LHCN-M2 (cell line): ENCODE measurements at regions not wholly inside any gene's neighbourhood (a gene's known extent, or its start where the extent isn't known, plus 50 kb on each side); places are given as distances from the start of the nearest gene placed in this dataset.

Source experiments
- DNase-seq: peaks from one replicate; pipeline ENCODE4 v3.0.0-alpha.2; 2012; ENCODE audit warnings: low read depth

DNA sequence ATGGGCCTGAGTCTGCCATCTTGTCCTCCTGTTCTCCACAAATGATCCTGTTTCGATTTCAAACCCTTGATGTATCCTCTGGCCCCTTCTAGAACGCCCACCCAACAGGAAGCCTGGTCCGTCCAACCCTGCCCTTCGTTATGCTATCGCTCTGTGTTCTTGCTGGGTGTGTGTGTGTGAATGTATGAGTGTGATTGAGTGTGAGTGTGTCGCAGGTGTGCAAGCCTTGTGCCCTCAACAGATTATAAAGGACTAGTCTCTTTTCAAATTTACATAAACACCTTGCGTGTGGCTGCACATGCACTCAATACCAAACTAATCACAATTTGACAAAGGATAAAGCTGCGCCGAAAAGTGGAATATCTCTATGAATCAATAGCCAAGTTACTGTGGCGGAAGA, 149.5 kb upstream of the SALL3 start:
- no peak for DNase-seq

DNA sequence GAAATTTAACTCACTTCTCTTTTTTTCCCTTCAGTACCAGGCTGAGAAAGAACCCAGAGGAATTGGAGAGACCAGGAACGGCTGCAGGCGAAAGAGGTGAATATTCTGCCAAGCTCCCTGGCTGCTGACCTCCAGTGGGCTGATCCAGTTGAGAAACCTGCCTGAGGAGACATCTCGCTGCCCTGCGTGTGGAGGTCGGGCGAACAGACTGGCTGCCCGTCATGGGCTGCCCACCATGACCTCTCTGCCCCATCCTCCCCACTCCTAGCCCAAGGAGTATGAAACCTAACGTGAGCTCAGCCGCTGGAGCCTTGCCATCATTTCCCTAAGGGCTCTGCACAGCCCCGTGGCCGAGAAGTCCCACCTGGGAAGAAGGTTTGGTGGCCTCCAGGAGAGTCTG, 148.8 kb upstream of the SALL3 start:
- DNase-seq = no peak

DNA sequence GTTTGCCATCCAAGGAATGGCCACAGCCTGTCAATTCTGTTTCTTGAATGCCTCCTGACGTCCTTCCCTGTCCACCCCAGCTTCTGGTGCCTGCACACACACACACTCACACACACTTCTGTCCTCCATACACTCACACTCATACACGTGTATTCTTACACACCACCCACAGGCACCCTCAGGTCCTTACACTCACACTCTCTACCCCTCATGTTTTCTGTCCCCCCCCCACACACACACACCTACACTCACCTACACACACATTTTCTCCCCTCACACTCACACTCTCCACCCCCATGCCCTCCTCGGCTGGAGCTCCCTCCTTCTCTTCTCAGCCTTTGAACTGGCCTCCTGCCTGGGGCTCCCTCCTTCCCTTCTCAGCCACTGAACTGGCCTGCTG, 148.0 kb upstream of the SALL3 start:
- DNase-seq = no peak

DNA sequence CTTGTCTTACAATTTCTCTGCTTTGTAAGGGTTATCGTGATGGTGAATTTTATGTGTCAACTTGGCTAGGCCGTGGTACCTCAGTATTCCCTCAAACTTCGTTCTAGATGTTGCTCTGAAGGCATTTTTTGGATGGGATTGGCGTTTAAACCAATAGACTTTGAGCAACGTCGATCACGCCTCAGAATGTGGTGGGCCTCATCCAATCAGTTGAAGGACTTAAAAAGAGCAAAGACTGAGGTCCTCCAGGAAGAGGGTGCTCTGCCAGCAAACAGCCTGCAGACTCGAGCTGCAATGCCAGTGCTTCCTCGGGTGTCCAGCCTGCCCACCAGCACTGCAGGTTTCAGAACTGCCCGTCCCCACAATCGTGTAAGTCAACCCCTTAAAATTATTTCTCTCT, 145.8 kb upstream of the SALL3 start:
- DNase-seq = no peak

DNA sequence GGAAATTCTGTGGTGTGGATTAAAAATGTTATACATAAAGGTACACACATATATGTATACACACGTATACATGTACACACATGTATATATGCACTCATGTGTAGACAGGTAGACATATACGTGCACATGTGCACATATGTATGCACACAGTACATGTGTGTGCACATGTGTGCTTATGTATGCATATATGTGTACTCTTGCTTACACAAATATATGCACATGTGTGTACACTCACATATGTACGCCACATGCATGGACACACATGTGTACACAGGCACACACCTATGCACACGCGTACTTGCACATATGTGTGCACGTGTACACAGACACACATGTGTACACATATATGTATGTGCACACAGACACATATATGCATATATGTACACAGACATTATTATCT, 142.8 kb upstream of the SALL3 start:
- DNase-seq = no peak

DNA sequence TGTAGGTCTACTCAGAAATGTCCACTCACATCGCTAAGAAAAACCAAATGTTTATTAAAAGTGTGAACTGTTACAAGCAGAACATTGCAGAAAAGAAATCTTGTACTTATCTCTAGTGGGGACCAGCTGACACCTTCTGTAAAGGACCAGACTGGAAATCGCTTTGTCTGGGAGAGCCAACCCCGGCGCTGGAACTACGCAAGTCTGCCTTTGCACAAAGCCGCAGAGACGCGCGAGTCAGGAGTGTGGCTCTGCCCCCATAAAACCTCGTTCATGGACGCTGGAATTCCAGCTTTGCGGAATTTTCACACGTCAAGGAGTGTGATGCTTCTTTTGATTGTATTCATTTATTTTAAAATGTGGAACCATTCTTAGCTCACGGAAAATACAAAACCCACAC, 141.9 kb upstream of the SALL3 start:
- DNase-seq = no peak

DNA sequence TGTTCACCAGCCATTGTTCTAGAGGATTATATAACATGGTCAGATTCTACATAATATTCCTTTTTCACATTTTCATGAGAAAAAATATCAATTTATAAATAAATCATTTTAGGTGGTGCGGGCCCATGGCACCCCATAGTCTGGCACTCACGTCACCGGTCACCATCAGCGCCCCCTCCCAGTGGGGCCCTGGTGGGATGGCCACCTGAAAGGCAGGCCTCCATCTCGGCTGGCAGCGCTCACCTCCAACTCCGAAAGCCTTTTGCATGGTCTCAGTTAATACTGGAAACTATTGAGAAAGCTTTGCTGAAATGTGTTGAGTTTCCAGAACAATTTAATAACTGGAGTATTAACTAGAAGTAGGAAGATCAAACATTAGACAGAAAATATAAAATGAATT, 141.4 kb upstream of the SALL3 start:
- DNase-seq = no peak

DNA sequence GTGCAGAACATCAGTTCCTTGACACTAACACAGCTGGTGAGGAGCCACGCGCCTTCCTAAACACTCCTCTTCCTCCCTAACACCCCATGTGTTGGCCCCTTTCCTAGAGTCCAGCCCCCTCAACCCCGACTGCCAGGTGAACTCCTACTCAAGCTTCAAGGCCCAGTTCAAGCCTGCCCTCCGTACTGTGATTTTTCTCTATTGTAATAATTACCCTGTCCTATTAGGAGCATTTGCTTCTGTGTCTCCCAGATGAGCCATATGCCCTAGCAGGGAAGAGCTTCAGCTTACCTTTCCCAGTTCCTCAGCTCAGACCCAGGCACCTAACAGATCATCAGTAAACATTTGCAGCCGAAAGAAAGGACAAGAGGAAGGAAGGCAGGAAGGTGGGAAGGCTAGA, 130.6 kb upstream of the SALL3 start:
- no peak for DNase-seq

DNA sequence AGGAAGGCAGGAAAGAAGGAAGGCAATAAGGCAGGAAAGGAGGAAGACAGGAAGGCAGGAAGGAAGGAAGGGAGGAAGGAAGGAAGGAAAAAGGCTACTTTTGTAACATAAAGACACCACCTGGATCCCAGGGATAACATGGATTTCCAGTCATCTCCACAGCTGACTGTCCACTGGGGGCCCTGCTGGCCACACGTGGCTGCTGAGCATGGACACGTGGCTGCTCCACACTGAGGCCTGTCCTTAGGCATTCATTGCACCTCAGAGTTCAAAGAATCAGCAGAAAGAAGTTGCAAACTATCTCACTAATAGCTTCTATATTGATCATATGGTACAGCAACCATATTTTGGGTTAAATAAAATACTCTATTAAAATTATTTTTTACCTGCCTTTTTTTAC, 130.2 kb upstream of the SALL3 start:
- no peak for DNase-seq

DNA sequence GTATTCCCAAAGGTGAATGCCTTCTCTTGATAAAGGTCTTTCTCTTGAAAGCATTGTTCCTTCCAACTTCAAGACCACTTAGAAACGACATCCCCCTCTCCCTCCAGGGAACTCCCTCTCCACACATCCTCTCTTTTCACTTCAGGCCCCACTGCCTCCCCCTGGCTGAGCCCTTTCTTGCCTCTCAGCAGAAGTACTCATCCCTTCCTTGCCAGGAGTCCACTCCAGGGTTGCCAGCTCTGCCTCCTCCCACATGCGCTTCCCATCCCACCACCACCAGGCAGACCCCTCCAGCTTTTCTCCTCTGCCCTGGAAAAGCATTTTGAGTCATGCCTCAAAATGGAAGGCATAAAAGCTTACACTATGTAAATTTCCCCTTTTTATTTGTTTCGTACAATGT, 126.3 kb upstream of the SALL3 start:
- no peak for DNase-seq

DNA sequence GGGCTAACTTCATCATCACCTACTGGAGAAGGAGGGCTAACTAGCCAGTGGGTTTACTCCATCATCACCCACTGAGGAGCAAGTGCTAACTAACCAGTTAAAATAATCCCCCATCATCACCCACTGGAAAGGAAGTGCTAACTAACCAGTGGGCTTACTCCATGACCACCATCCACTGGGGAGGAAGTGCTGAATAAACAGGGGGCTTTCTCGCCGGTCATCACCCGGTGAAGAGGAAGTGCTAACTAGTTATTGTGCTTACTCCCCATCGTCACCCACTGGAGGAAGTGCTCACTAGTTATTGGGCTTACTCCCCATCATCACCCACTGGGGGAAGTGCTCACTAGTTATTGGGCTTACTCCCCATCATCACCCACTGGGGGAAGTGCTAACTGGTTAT, 124.4 kb upstream of the SALL3 start:
- DNase-seq = no peak

DNA sequence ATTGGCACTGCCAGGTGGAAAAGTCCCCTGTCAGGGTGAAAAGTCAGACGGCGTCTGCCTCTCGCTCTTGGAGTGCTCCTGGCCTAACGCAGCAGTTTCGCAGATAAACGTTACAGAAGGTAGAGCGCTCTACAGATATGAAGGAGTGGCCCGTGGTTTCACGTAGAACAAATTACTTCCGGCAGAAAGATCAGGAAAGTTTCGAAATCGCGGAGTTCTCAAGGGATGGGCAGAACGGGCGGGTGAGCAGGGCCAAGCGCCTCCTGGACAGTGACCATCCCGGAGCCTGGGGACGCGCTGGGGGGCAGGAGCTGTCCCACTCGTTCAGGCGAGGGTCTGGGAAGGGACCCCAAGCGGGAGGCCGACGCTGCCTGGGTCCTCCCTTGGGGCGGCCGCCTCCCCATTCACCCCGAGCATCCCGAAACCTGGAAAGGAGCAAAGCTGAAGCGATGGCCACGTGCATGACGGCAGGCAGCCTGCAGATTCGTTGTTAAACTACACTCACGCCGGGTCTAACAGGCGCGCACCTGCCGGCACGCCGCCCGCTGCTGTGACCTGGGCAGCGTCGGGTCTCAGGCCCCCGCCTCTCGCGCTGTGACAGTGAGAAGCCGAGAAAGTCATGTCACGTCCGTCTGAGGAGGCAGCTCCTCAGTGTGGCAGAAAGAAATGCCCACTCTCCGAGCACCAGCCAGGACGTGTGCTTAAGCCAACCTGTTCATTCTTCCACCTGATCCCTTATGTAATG, 122.9 kb upstream of the SALL3 start:
- no peak for DNase-seq

DNA sequence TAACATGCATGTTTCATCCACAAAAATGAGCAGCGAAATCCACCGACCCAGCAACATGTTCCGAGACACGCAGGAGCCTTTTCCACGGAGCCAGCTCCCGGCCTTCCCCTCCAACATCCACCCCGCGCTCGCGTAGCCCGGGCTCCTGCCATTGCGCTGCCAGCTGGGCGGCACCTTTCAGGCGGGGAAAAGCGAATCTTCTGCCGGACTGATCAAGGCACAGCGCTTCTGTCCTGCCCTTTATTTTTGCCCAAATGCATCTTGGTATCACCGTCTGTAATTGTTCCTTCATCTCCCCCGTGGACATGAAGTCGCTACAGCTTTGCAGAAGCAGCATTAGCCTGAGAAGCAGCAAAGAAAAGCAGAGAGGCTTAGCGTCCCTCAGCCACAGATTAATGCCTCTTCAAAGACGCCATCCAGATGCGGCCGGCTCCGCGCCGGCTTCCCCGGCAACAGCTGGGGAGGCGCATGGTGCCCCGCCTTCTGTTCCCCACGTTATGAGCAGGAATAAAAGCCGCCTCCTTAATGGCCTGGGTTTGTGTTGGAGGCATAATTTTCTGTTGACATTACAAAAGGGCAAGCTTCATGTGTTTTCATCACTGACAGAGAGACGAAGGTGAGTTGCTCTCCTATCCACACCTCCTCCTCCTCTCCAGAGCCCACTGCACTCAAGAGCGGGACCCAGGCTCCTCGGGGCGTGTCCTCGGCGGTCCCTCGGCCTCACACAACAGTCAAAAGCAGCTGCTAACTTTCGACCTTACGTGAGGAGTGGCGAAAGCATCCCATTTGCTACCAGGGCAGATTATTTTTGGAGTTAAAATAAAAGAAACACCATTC, 122.1 kb upstream of the SALL3 start:
- no peak for DNase-seq

DNA sequence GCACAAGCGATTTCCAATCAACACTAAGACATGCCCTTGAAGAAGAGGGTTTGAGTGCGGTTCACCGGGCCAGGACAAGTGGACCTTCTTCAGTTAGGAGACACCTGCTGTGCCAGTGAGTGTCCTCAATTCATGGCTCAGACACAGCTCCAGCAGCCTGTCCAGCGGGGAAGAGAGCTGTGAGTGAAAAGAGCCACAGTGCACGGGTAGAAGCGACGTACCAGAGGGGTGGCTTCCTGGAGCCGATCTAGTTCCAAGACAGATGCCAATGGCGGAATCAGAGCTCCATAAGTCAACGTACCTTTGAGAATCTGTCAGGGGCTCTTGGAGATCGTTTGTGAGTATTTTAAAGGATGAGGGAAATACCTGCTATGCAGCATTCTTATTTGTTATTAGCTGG, 119.9 kb upstream of the SALL3 start:
- no peak for DNase-seq

DNA sequence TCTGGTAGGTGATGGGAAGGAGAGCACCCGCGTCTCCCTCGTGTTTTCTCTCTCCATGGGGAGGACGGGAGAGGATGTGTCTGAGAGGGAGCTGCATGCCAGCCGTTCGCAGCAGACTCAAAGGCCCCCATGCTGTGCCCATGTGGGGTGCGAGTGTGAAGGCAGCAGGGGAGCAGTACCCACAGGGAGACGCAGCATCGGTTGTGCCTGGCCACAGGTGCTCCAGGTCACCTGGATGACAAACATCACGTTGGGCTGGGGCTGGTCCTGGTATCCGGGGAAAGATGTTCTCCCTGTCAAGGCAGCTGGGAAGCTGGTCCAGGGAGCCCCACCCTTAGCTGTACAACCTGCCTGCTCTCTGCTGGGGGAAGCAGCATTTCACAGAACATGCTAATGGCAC, 119.5 kb upstream of the SALL3 start:
- DNase-seq = no peak

DNA sequence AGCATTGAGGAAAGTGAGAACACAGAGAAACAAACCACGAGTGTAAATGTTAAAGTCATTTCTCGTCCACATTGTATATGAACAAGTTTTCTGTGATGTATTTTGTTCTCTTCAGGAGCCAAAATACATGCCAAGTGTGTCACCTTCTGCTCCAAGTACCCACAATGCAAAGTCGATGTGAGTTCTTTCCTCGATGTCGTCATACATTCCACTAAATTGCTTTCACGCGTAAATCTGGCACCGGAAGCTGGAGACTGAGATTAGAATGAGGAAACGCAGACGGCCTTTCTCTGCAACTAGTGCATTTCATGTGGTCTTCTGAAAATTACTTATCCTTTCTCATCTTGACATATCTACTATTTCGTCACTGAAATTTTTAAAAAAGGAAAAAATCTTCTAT, 118.5 kb upstream of the SALL3 start:
- no peak for DNase-seq

DNA sequence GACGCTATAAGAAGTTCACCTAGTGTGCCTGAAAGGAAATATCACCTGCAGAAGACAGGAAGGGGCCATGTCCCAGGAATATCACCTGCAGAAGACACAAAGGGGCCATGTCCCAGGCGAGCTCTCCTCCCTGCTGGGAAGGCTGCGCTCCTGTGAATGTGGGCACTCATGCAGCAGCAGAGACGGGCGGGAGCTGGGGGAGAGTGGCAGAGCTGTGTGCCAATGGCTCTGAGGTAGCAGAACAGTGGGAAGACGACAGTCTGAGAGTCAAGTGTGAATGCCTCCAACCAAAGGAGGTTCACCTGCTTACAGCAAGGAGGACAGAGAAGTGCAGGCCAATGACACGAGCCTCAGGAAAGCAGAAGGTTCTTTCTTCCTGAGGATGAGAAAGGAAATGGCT, 117.9 kb upstream of the SALL3 start:
- no peak for DNase-seq

DNA sequence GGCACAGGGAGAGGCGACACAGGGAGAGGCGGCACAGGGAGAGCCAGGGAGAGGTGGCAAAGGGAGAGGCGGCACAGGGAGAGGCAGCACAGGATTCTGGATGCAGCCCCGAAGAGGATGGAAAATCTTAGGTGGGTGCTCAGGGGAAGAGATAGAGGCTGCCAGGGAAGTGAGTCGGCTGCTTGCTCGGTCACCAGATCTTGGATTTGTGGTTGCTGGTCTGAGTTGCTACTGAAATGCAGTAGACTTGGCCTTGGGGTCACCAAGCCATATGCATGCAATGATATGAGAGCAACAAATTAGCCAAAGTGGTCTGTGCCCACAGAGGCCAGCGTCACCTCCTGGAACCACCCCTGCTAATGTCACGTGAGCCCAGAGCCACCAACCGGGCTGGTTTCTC, 117.2 kb upstream of the SALL3 start:
- DNase-seq = no peak

DNA sequence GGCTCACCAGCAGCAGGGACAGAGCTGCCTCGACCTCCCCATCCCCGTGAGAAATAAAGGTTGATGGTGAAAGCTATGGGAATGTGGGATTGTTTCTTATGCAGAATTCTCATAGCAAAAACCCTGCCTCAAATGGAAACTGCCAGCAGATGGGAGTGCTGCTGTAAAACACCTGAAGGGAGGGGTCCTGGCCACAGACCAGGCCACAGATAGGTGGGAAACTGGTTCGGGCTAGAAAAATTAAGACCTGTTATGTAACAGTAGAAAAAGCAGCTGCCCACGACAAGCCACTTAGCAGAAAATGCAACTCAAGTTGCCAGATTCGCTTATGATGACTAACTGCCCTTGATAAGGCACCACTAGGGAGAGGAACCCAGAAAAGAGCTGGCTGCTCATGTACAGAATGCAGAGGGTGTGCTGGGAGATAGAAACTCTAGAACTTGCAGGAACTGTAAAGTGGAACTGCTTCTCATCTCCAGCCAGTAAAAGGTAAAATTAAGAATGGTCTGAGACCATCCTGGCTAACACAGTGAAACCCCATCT, 114.5 kb upstream of the SALL3 start:
- DNase-seq = no peak

DNA sequence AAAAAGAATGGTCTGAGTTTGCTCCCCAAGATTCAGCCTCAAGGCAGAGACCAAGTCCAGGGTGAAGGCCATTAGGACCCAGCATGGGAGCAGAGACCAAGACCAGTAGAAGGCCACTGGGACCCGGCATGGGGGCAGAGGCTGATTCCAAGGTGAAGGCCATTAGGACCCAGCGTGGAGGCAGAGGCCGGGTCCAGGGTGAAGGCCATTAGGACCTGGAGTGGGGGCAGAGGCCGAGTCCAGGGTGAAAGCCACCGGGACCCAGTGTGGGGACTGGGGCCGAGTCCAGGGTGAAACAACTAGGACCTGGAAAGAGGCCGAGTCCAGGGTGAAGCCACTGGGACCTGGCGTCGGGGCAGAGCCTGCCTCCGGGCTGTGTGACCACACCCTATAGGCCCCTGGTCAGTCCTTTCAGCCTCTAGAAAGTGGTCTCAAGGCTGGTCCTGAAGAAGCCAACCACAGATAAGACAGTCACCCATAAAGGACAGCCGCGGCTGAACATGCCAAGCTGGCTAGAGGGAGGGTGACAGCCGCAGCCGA, 113.8 kb upstream of the SALL3 start:
- DNase-seq = no peak

DNA sequence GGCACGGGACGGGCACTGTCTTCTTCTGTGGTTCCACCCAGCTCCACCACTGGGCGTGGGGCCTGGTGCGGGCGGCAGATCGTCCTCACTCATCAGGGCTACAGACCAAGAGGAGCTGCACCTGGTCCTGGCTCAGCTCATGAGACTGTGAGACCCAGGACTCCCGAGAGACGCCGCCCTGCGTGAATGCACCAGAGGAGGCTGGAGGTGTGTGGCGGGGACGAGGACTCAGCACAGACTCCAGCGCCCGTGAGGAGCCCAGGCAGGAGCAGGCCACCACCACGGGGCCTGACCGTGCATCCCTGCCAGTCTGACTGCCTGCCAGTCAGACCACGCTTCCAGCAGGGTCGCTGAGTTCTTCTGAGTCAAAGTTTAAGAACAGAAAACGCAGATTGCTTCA, 112.5 kb upstream of the SALL3 start:
- DNase-seq = no peak
